Effector CD4-positive, alpha-beta T cell (primary cell): ENCODE measurements at regions not wholly inside any gene's neighbourhood (a gene's known extent, or its start where the extent isn't known, plus 50 kb on each side); places are given as distances from the start of the nearest gene placed in this dataset.
"Not testable (repeated sequence)": the region's sequence is repeated elsewhere in the genome, so short reads cannot be mapped to it uniquely, and the experiment has no call there.

ENCODE experiments used
- DNase-seq: peaks from one replicate; pipeline ENCODE4 v3.0.0-alpha.2; 2020

DNA sequence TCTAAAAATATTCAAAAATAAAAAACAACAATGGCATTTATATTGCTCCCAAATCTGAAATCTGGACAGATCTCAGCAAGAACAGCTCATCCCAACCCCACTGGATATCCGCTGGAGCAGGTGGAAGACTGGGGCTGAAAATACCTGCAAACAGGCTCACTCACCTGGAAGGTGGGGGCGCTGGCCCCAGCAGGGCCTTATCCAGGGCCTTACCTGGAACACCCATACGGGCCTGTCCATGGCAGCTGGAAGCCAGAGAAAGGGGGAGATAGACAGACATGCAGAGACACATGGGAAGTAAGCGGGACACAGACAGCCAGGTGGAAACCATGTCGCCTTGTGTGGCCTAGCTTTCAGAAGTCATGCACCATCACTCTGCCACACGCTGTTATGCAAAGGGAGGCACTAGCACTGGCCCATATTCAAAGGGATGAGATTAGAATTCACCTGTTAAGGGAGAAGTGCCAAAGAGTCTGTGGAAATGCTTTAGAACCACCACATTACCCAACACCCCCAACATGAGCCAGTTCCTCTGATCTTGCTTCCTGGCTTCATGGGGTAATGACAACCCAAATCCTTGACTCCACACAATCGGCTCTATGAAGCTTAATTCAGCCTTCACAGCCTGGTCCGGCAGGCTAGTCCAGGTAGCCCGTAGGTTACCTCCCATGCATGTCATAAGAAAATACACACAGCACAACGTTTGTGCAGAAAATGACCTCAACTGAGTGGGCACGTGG, 99.0 kb upstream of the CDYL start:
- DNase-seq, result no peak

DNA sequence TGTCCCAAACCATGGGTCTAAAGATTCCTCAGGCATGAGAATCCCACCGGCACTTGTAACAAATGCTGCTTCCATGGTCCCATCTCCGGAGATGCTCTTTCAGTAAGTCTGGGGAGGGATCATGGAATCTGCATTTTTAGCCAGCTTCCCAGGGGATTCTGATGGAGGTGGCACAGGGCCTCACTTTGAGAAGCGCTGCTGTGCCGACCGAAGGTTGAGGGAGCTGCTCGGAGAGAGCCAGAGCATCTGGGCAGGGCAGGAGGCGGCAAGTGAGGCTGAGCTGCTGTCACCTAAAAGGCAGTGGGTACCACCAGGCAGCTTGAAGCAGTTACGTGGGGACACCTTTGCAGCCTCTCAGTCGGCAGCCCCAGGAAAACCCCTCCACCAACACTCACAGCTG, 100.2 kb upstream of the CDYL start:
- DNase-seq, result no peak

- no peak for DNase-seq
Observed at GRCh38 chr6:4675121-4675520, 101.1 kb upstream of the CDYL start.

DNA sequence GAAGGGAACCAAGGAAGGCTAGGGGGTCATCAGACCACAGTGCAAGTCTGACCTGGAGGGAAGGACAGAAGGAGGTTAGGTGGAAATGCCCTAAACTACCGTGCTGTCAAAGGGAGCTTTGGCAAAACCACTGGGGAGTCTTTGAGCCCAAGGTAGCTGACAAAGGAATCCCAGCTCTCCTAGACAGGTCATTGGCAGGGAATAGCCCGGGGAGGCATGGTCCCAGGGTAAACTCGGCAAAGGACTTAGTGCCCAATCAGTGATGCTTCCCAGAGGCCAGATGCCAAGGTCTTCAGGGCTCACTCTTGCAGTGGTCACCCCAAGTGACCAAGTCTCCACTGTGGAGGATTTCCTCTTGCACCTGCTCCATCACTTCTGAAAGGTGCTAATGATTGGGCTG, 102.3 kb upstream of the CDYL start:
- no peak for DNase-seq

DNA sequence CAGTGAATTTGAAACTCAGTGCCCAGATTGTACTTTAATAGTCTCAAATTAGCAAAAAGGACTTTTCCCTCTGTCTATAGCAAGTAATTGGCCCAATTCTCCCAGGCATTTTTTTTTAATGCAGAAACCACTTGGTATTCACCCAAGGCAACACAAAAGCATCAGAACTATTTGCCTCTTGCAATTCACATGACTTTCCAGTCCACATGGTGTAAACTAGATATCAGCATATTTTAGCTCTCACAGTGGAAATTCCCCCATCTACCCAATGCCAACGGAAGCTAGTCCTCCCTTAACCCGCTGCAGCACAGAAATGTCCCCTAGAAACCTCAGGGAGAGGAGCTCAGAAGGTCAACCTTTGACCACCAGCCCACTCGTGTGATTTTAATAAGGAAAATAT, 103.4 kb upstream of the CDYL start:
- DNase-seq, result no peak

GRCh38 chr6:4671587-4672115, 104.6 kb upstream of the CDYL start:
- DNase-seq, result no peak

DNA sequence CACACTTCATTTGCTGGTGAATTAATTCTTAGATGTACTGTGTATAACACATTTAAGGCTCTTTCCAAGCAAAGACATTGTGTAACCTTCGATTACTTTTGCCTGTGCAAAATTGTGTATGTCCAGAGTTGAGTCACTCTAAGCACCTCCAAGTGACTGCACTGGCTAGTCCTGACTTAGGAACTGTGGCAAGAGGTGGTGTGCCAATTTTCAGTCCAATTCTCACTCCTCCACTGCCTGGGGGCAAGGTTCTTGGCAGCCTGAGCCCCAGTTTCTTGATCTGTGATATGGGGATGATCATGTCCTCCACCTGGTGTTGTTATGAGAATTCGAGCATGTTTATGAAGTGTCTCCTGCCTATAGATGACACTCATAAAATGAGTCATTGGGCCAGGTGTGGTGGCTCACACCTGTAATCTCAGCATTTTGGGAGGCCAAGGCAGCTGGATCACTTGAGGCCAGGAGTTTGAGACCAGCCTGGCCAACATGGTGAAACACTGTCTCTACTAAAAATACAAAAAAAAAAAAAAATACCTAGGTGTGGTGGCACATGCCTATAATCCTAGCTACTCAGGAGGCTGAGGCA, 105.3 kb upstream of the CDYL start:
- DNase-seq, result no peak

DNA sequence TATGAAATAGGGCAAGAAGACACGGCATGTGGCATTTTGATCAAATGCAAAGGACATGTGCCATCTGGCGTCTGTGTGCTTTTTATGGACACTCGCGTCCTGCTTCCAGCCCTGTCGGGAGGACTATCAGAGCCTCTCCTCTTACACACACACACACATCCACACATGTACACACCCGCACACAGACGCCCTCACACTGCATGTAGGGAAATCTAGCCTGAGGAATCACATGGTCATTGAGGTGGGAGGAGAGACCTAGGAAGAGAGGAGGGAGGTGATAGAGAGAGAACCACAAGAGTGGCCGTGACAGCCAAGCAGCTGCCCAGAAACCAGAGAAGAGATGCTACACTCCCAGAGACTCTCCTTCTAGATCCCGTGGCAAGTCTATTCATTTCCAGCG, 105.9 kb upstream of the CDYL start:
- DNase-seq, result no peak

GRCh38 chr6:4668271-4669179, 107.7 kb upstream of the CDYL start:
- DNase-seq, result no peak

DNA sequence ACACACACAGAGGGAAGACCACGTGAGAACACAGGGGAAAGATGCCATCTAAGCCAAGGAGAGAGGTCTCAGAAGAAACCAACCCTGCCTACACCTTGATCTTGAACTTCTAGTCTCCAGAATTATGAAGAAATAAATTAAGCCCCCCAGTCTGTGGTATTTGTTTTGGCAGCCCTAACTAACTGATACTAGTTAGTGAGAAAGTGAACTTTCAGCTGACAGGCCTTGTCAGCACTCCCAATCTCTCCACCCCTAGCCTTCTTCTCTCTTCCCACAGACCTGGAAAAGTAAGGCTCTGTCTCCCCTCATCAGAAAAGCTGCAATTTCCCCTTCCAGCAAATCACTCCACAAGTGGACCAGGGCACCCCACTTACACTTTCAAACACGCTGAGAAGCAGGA, 108.6 kb upstream of the CDYL start:
- DNase-seq, result no peak

DNA sequence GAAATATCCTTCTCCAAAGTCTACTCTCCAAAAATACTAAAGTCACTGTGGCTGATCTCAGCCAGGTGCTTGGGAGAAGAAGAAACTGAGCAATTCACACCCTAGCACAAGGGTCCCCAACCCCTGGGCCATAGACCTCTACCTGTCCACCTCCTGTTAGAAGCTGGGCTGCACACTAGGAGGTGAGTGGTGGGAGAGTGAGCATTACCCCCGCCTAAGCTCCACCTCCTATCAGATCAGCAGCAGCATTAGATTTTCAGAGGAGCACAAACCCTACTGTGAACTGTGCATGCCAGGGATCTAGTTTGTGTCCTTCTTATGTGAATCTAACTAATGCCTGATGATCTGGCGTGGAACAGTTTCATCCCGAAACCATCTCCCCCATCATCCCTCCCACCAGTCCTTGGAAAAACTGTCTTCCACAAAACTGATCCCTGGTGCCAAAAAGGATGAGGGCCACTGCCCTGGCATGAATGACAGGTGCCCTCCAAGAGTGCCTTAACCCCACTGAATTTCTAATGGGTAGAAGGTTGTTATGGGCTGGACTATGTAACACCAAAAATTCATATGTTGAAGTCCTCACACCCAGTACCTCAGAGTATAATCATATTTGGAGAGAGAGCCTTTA, 109.2 kb upstream of the CDYL start:
- DNase-seq, result no peak

DNA sequence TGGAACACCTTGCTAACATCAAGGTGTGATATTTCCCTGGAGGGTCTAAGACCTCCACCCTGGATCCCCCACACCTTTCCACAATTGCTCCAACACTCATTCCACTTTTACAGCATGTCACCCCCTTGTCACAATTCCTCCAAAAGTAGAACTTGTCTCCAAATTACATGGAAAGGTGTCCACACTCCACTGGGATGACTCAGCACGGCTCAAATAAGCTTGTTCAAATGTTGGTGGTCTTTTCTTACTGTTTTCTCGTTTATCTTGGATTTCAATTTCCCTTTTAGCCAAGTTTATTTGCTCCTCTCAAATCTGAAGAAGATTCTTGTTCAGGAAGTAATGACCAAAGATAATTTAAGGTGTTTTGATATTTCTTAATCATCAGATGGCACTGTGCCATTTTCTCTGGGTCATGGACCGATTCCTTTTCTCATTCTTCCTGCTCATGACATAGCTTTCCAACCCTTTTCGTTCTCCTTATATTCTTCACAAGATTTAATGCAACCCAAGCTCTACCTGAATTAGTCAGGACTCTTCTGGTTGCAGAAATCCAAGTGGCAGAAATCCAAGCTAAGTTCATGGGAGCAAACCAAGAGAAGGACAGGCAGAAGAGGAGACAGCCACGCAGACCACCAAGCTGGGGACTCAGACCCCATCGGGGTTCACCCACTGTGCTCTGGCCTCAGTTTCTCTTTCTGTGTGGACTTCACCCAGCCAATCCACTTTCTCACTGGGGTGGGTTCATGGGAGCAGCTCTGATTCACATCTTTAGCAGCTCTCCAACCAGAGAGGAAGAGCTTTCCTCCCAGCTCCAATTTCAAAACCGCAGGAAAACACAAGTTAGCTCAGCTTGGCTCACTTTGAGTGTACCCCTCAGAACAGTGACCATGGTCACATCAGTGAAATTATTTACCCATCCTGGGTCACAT, 110.5 kb upstream of the CDYL start:
- DNase-seq, result no peak

- no peak for DNase-seq
Observed at GRCh38 chr6:4664911-4665310, 111.3 kb upstream of the CDYL start.

DNA sequence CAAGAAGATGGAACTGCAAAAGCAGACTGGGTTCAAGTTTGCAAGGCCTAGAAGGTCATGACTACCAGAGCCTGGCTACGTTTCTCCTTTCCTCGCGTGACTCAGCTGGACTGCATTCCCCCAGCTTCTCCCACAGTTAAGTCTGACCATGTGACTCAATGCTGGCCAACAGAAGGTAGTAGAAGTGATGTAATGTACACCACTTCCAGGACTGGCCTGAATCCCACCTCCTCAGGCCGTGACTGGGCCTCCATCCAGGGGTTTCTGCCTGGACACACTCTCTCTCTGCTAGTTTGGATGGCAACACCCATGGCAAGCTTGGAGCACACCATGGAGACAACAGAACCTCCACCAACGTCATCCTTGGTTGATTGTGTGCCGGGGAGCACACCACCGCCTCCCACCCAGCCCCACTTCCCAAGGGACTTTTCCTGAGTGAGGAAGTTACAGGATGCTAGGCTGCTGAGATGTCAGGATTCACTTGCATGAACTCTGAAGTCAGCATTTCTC, 112.0 kb upstream of the CDYL start:
- DNase-seq, result no peak

- no peak for DNase-seq
Observed at GRCh38 chr6:4662886-4663285, 113.3 kb upstream of the CDYL start.

- no peak for DNase-seq
Observed at GRCh38 chr6:4661391-4661790, 114.8 kb upstream of the CDYL start.

GRCh38 chr6:4660377-4661321, 115.6 kb upstream of the CDYL start:
- no peak for DNase-seq

GRCh38 chr6:4659719-4660118, 116.5 kb upstream of the CDYL start:
- not testable (repeated sequence) for DNase-seq

GRCh38 chr6:4658486-4658885, 117.7 kb upstream of the CDYL start:
- no peak for DNase-seq

- DNase-seq, result no peak
Observed at GRCh38 chr6:4656106-4656505, 120.1 kb upstream of the CDYL start.
